ENCODE measurements at regions not wholly inside any gene's neighbourhood (a gene's known extent, or its start where the extent isn't known, plus 50 kb on each side); places are given as distances from the start of the nearest gene placed in this dataset.

- TF ChIP-seq CTCF (IDR thresholded peaks at IDR 0.05 in 2 of 3, conservative IDR thresholded peaks at IDR 0.05 in 1 of 3; ENCODE audit: borderline replicate concordance in 1 of 3, insufficient read depth in 1 of 3, low read depth in 2 of 3, low read length in 2 of 3) (no peak), MAX (IDR thresholded peaks at IDR 0.05) (no peak), SIN3A (IDR thresholded peaks at IDR 0.05; ENCODE audit: low read depth) (no peak)
These were observed 735.7 kb downstream of the QKI start (continued) for GRCh38 chr6:164150232-164150631.

GRCh38 chr6:164148788-164149187 lies 734.3 kb downstream of the QKI start:
- H2AFZ ChIP-seq (ENCODE audit: low read depth, low read length, poor library complexity, severe bottlenecking): no peak overlapping the region
- no TSS peak for BruUV-seq (replicated peaks)
- H3K4me3 ChIP-seq (replicated peaks in 1 of 2; ENCODE audit: low read depth in 1 of 2, low read length in 2 of 2): no peak overlapping the region
- no peak overlapping the region for H3K27ac ChIP-seq (ENCODE audit: low read depth, low read length)
- peaks cover 0 to 4% of the 10 kb centered on the region in 2 experiments; a peak in 1 of 4 replicates for H3K9me3 ChIP-seq (ENCODE audit: control insufficient read depth in 1 of 2, insufficient read depth in 1 of 2, low read depth in 1 of 2, low read length in 2 of 2)
- no peaks in the 10 kb centered on the region for H3K9me2 ChIP-seq (ENCODE audit: insufficient read depth)
- no peaks in the 10 kb centered on the region for H3K36me3 ChIP-seq (ENCODE audit: control insufficient read depth in 1 of 2, insufficient read depth in 2 of 2, low read length in 2 of 2)
- no peak overlapping the region for H3K9ac ChIP-seq (ENCODE audit: low read length)
- H3K4me2 ChIP-seq (ENCODE audit: low read length): no peak overlapping the region
- POLR2A ChIA-PET: no interaction called here
- intact Hi-C loops (cut with micrococcal nuclease): no loop called here
- no peaks in the 10 kb centered on the region for H4K20me1 ChIP-seq (ENCODE audit: insufficient read depth)
- ATAC-seq: no peak
- no peaks in the 10 kb centered on the region for H3K79me2 ChIP-seq (ENCODE audit: insufficient read depth, low read length)
- no peaks in the 10 kb centered on the region for H3K27me3 ChIP-seq (ENCODE audit: insufficient read depth, low read length)
- H3K4me1 ChIP-seq (ENCODE audit: control insufficient read depth in 1 of 2, insufficient read depth in 2 of 2, low read length in 2 of 2): no peaks in the 10 kb centered on the region
- DNase-seq (ENCODE audit: low read depth, low spot score): no peak
- RAD21 ChIA-PET (ENCODE audit: low non-redundant PET in 1 of 2, low total read pairs in 2 of 2, uncharacterized antibody in 2 of 2, unreplicated experiment in 2 of 2): no interaction called here
- no peak for TF ChIP-seq SRF (IDR thresholded peaks at IDR 0.05; ENCODE audit: low read depth)
- TF ChIP-seq TCF7L2 (IDR thresholded peaks at IDR 0.05; ENCODE audit: borderline replicate concordance, extremely low read depth, insufficient read depth, insufficient read length): no peak
- no peak for TF ChIP-seq ZNF274 (IDR thresholded peaks at IDR 0.05; ENCODE audit: low read depth, low read length)
- TF ChIP-seq YY1 (IDR thresholded peaks at IDR 0.05; ENCODE audit: extremely low read depth, insufficient replicate concordance, low read depth, low read length): no peak
- TF ChIP-seq ELF1 (IDR thresholded peaks at IDR 0.05; ENCODE audit: borderline replicate concordance, low read depth): no peak
- CTCF ChIA-PET: no interaction called here
